HG03108 (cell line): ENCODE measurements at regions not wholly inside any gene's neighbourhood (a gene's known extent, or its start where the extent isn't known, plus 50 kb on each side); places are given as distances from the start of the nearest gene placed in this dataset.

ENCODE experiments used
- ATAC-seq: cut with Tn5 transposase; IDR thresholded peaks from one replicate; pipeline ENCODE4 v1.9.1; 2021; ENCODE audit warnings: moderate library complexity; ENCODE audit not compliant: unreplicated experiment

DNA sequence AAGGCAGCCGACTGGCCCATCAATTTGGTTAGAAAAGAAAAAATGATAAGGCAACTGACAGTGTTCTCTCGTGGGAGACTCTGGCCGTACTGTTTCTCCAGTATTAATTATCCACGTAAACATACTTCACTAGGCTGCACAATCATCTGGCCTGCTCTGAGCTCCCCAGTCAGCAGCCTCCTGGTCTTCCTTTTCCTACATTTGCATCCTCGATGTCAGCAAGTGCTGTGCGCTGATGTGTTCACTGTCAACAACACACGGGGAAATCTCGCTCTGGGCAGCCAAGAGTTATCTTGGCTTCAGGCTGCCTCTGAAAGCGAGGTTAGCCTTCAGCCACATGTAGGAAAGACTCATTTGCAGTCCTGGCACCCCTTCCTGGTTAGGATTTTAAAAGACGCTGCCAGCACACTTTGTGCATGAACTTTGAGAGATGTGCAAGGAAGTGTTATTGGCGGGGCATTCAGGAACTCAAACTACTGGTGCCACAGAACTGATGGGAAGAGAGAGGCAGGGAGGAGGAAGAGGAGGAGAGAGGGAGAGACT is 460.5 kb upstream of the ARID1B start:
- ATAC-seq = no peak

DNA sequence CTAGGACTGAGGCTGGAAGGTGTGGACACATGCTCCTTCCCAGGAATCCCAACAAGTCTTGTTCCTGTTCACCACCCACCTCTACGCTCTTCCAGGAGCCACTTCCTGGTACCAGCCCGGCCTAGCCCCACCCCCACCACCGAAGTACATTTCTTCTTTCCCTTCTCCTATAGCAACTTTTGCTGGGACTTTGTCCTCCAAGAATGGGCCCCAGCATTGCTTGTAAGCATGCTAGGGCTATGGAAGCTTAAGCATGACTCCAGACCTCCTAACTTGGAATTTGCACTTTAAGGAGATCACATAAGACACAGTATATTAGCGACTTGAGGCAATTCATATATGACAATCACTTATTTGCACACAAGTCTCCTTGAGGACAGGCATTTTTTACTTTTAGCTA is 462.0 kb upstream of the ARID1B start:
- ATAC-seq = no peak

DNA sequence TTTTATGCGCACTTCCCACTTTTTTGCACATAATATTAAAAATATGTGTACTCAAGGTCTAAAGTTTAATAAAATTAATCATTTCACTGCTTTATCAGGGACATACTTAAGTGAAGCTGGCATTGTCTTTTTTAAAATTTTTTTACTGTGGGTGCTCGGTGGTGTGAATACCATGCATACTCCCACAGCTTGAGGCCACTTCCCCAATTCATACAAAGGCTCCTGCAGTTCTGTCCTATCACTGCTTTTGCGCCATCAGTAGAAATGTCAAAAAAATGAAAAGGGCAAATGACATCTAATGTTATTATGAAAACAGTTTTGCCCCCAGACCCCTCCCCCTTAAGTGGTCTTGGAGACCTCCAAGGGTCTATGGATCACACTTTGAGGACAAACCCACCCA is 464.1 kb upstream of the ARID1B start:
- no peak for ATAC-seq

DNA sequence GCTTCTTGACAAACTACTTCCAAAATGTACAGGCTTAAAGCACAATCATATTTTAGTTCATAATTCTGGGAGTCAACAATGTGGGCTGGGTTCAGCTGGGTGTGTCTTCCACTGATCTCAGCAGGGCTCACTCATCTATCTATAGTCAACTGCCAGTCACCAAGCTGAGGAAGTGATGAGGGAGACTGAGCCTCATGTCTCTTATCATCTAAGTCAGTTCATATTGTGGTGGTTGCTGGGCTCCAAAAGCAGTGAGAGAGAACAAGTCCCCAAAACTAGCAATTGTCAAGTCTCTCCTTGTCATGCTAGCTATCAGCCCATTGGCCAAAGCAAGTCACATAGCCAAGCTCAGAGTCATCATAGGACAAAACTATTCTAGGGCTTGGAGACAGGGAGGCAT is 465.9 kb upstream of the ARID1B start:
- no peak for ATAC-seq

DNA sequence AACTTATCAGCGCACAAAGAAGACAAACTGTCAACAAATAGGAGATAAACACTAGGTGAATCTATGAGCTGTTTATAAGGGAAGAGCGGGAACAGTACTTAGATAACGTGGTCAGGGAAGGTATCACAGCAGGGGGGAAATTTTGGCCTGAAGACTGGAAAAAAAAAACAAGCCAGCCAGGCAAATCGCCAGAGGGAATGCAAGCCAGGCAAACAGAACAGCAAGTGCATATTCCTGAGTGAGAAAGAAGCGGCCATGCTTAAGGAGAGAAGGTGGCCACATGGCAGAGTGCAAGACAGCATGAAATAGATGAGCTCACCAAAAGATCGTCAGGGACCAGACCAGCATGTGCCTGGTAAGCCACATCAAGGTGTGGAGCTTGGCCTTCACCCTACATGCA is 466.5 kb upstream of the ARID1B start:
- ATAC-seq = no peak

DNA sequence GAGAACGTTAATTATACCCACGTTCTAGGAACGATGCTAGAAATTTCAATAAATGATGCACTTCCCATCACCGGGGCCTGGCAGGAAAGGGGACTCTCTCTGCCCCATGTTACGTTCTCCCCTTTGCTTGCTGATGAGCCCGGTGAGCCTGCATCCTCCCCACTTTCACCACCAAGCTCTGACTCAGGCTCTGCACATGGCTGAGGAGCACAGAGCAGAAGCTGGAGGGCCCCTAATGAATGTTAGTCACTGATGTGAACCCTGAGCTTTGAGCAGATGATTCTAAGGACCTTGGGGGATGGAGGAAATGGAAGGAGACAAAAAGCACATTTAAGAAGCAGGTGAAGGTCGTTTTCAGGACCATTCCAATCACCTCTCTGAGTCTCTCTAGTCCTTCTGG is 468.2 kb upstream of the ARID1B start:
- ATAC-seq = no peak

DNA sequence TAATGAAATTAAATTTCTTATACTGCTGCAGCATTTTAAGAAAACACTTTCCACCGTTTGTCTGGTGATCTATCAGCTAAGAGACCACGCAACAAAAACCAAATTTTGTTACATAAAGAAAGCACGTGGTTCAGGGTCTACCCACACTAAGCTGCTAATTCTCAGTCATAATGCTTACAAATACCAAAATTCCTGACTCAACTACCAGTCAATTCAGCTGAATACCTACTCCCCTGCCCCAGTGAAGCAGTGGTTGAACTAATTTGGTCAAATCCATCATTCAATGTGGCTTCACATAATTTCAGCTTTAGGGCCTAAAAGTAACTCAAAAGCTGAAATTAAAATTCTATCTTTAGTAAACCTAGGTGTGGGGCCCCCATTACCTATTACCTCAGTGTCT is 468.6 kb upstream of the ARID1B start:
- no peak for ATAC-seq

DNA sequence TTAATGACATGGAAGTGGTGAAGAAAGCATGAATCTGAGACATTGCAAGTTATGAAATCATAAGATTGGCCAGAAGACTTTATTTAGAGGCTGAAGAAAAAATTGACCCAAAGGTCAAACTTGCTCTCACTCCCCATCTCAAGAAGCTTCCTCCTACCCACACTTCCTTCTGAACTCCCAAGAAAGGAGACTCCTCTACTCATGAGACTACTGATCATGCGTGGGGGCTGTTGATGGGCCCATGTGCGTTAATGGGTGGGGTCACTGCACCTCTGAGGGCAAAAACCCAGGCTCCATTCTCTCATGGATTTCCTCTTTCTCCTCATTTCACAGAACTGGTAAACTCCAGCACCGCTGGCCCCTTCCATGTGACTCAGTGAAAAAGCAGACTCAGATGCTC is 470.6 kb upstream of the ARID1B start:
- ATAC-seq = no peak

DNA sequence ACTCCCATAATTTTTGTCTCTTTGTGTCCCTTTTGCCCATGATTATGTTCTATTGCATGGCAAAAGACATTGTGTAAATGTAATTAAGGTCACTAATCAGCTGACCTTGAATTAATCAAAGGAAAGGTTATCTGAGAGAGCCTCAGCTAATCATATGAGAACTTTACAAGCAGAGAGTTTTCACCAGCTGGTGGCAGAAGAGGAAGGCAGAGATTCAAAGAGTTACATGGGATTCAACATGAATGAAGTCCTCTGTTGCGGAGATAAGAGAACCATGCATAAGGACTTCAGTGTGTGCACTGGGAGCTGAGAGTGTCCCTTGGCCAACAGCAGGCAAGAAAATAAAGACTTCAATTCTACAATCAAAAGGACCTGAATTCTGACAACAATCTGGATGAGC is 494.1 kb upstream of the ARID1B start:
- no peak for ATAC-seq

DNA sequence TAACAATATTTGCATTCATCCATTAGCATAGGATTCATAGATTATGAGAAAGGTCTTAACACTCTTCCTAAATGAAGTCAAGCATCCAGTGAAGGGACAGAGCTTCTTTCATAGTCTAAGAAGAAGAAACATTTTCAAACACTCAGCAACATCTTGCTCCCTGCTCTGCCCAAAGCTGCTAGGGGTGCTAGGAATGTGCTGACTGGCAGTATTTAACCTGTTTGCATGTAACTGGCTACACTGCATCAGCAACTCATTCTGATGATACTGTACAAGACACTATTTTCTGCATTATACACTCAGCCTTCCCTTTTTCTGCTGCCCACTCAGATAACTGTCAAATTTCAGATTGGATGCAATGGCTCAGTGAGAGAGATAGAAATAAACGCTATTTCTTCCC is 495.1 kb upstream of the ARID1B start:
- no peak for ATAC-seq

DNA sequence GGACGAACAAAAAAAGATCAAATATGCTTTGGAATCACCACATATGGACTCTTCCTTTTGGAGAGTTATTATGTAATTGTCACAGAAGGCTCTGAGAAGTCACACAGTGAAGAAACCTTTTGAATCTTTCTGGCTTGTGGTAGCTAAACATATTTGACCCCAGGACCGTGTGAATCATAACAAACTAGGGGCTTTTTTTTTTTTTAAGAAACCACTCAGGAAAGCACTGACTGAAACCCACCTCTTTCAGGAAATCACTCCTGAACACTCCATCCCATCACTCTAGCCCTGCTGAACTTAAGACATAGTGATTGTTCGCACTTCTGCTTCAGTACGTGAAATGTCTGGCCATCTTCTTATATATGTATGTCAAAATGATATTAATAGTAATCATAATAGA is 495.9 kb upstream of the ARID1B start:
- no peak for ATAC-seq

DNA sequence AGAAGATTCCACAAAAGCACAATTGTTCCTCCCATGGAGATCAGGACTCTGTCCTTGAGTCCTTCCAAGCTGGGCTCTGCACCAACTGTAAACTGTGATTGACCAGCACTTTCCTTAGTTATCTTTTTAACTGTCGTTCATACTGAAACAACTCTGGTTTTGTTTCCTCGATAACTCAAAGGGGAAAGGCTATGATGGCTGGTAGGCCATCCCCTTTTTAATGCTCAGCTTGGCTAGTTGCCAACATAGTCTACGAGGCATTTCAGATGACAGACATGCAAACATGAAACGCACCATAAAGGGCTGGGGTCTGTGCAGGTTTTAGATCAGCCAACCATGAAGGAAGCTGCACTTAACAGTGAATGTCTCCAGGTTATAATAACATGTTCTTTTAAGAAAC is 497.1 kb upstream of the ARID1B start:
- ATAC-seq = peak; percentile 34

DNA sequence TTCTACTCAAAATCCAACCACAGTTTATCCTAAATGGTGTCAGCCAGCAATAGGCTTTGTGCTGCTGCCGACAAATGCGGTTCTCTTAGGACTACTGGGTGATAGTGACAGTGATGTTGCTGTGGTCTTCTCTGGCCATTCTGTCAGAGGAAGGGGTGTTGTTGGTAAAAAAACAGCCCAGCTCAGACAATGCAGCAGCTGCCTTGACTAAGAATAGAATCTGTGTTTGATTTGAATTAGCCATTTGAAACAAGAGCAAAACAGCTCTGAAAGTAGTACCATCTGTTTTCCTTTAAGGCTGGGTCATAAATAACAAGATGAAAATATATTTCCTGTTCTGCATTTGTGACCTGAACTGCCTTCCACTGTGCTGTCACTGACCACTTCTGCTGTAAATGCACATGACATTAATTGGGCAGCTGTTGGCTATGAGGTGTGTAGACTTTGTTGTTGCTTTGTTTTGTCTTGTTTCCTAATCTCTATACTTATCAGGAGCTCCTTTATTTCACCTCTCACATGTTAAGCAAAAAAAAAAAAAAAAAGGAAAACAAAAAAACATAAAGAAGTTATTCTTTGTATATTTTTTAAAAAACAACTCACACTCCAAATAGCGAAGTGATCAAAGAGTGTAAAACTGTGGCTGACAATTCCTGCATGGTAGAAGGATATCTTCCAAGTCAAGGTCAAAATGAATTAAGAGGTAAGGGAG is 497.8 kb upstream of the ARID1B start:
- peak; percentile 75 for ATAC-seq

DNA sequence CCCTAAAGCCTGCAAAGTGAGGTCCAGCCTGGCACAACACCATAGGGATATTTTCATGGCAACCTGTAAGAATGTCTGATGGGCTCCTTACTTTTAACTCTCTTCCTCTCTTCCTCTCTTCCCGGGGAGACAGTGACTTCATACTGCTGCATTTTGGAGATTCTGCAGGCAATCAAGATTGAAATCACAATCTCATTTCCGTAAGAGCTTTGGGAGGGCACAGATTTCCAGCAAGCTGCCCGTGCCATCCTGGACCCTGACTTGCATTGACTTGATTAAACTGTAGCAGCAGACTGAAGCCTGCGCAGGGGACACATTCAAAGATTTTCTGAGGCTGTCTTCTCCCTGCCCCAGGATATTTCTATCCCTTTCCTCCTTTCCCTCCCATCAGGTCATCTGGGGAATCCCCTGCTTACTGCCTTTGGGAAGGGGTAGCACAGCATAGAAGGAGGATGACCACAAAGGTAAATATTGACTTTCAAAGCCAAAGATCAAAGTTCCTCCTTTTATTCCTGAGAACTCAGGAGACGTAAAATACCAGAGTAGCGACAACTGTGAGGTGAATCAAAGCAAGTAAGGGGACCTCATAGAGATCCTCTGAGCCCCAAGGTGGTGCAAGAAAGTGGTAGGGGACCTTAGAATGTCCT is 504.0 kb upstream of the ARID1B start:
- ATAC-seq = no peak

DNA sequence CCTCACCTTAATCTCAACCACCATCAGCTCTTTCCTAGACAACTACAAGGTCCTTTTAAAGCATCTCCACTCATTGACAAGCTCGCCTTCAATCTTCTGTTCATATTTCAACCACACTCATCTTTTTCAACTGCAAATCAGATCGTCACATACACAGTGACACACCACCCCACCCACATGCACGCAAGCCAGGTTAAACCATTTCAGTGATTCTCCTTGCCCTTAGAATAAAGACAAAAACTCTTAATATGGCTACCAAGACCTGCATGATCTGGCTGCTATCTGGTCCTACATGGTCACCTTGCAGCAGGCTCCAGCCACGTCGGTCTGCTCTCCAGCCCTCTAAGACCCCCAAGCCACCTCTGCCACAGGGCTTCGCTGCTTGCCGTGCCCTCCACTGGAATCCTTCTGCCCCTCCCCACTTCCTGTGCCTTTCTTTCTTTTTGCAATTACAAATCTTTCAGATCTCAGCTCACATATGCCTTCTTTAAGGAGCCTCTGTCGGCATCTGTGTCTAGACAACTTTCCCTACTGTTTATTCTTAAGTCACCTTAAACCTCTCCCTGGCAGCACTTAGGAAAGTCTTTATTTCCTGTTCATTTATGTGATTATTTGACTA is 507.3 kb upstream of the ARID1B start:
- no peak for ATAC-seq

DNA sequence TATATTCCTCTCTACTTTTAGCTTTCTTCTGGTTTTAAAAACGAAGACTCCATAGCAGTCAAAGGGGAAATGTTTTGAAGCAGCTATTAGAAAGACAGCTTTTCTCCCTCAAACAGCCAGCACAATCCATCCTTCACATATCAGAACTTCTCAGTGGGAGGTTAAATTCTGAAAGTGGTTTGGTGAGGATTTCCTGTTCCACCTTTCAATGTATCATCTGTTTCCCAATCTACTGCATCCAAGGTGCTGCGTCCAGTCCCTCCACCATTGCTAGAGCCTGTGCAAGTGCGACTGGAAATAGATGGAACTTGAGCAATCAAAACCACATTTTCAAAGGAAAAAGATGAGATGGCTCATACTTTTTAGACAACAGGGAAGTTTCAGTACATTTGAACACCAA is 508.3 kb upstream of the ARID1B start:
- ATAC-seq = no peak

DNA sequence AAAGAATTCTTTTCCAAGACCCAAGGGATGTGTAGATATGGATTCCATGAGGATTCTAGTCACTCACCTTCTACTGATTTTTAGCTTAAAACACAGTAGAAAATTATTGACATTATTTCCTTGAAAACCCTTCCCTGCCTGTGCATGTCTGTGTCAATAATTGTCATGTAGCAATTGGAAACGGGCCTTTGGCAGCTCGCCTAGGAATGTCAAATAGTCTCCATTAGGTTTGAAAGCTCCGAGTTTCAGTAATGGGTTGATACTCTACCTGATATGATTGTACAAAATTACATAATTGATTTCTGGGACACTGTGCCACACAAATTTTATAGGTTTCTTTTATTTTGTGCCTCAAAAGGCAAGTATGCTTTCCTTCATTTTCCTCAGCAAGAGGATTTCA is 515.2 kb upstream of the ARID1B start:
- ATAC-seq = no peak

DNA sequence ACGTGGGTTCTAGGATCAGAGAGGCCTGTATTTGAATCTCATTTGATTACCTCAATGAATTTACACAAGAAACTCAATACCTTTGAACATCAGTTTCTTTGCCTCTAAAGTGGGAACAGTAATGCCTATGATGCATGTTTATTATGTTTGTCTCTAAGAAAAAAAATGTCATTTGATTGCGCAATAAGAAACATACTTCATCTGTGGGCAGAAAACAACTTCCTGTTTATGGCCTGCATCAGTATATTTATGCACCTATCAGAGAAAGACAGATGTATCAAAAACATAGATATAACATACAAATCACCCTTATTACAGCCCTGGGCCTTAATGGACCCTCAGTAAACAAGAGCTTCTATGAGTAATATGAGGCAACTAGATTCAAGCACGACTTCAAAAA is 516.4 kb upstream of the ARID1B start:
- ATAC-seq = no peak

DNA sequence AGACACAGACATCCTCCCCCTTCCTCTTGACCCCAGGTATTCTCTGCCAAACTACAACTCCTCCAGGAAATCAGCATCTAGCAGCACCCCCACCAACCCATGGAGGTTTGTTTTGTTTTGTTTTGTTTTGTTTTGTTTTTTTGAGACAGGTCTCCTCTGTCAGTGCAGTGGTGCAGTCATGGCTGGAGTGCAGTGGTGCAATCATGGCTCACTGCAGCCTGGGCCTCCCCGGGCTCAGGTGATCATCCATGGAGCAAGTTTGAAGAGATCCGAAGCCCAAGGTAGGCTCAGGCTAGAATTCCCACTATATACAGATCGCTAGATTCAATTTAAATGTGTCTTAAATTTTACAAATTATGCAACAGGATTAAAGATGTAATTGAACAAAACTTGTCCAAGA is 518.2 kb upstream of the ARID1B start:
- ATAC-seq = no peak

DNA sequence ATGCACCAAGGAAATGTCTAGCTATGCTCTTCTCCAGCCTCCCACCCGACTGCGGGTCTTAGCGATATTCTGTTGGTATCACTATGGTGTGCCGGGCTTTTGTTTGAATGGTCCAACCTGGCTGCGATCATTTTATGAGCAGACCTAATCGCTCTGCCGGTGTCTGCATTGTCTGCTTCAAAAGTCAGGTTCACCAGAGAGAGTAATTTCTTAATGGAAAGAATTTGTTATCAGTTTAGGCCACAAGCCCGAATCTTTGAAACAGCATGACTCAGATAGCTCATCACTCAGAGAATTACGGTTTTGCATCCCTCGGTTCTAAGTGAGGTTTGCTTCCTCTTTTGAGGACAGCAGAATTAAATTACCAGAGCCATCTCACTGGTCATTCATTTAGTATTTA is 521.0 kb upstream of the ARID1B start:
- ATAC-seq = no peak

DNA sequence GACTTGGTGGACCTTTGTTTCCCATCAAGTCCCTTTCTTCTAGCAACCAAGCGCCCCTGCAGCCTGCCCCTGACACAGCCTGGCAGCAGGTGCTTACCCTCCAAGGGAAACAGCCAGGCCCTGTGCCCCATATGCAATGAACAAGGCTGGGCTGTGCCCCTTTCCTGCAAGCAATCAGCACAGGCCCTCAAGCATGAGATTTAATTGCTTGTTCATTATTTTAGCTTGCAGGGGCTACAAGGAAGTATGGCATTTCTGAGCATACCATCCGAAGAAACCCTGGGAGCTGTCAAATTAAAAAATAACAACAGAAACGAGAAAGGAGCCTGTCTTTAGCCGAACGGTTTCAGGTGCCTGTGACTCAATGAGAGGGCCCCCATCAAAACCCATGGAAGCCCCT is 522.9 kb upstream of the ARID1B start:
- ATAC-seq = no peak

DNA sequence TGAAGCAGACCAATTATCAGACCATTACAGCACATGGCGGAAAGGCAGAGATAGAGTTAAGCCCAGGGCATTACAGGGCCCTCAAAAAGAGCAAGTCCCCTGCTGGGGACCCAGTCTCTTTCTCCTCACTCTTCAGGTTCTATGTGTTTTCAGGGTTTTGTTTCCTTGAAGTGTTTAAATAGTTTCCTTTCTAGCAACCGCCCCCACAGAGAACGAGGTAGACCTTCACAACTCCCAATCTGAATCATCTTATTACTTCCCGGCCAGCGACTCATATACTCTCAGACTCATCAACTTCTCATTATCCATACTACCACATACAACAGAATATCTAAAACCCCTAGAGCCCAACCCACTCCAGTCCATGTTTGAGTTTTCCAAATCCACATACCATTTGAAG is 526.6 kb upstream of the ARID1B start:
- no peak for ATAC-seq
